ENCODE measurements at regions not wholly inside any gene's neighbourhood (a gene's known extent, or its start where the extent isn't known, plus 50 kb on each side); places are given as distances from the start of the nearest gene placed in this dataset.

DNA sequence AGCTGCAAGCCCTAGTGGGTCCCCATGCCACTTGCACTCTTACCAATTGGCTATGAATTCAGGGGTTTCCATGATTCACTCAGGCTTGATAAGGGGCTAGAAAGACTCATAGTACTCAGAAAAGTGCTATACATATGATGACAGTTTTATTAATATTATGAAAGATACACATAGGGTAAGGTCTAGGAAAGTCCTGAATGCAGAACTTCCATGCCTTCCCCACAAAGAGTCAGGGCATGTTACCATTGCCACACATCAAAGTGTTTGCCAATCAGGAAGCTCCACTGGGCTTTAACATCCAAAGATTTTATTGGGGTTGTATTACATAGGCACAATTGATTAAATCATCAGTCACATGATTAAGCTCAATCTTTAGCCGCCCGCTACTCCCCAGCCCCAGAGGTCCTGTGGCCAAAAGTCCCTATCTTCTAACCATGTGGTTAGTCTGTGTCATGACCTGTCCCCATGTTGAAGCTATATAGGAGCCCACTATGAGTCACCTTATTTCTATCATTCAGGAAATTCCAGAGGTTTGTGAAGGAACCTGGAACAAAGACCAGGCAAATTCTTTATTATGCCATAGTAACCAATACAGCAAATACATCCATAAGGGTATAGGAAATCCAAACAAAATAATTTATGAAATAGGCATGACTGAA, 635.6 kb downstream of the STPG2 start:
- no peak for FAIRE-seq
- no peak overlapping the region for H3K4me3 ChIP-seq (ENCODE audit: insufficient read depth, low read depth, low read length)
- no peak overlapping the region for H3K4me3 Mint-ChIP-seq (ENCODE audit: unreplicated experiment)
- H3K9ac ChIP-seq (ENCODE audit: low read length) = no peak overlapping the region
- H3K4me1 Mint-ChIP-seq (ENCODE audit: low read depth, unreplicated experiment) = peaks cover 6% of the 10 kb centered on the region
- no peaks in the 10 kb centered on the region for H4K20me1 ChIP-seq (ENCODE audit: insufficient read depth, low read length)
- H3K36me3 Mint-ChIP-seq (ENCODE audit: low read depth, unreplicated experiment) = no peaks in the 10 kb centered on the region
- no peaks in the 10 kb centered on the region for H3K27me3 ChIP-seq (ENCODE audit: insufficient read depth, low read length)
- no peaks in the 10 kb centered on the region for H3K79me2 ChIP-seq (ENCODE audit: insufficient read depth, low read length)
- TF ChIP-seq EZH2 (IDR thresholded peaks at IDR 0.05; ENCODE audit: insufficient read depth, low read length) = no peak
- TF ChIP-seq, protein P1, sequence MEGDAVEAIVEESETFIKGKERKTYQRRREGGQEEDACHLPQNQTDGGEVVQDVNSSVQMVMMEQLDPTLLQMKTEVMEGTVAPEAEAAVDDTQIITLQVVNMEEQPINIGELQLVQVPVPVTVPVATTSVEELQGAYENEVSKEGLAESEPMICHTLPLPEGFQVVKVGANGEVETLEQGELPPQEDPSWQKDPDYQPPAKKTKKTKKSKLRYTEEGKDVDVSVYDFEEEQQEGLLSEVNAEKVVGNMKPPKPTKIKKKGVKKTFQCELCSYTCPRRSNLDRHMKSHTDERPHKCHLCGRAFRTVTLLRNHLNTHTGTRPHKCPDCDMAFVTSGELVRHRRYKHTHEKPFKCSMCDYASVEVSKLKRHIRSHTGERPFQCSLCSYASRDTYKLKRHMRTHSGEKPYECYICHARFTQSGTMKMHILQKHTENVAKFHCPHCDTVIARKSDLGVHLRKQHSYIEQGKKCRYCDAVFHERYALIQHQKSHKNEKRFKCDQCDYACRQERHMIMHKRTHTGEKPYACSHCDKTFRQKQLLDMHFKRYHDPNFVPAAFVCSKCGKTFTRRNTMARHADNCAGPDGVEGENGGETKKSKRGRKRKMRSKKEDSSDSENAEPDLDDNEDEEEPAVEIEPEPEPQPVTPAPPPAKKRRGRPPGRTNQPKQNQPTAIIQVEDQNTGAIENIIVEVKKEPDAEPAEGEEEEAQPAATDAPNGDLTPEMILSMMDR (IDR thresholded peaks at IDR 0.05; ENCODE audit: insufficient read depth, low read depth, low read length) = no peak
- H2AFZ ChIP-seq (ENCODE audit: low read depth, low read length) = no peak overlapping the region
- no peak overlapping the region for H3K27ac Mint-ChIP-seq (ENCODE audit: unreplicated experiment)
- peak; percentile 22 for DNase-seq (ENCODE audit: low read depth)
- no peak overlapping the region for H3K4me2 ChIP-seq (ENCODE audit: low read length)
- no peaks in the 10 kb centered on the region for H3K27me3 Mint-ChIP-seq (ENCODE audit: low read depth, unreplicated experiment)
- no peaks in the 10 kb centered on the region for H3K9me3 Mint-ChIP-seq (ENCODE audit: unreplicated experiment)
- H3K36me3 ChIP-seq (ENCODE audit: insufficient read depth, low read length) = no peaks in the 10 kb centered on the region
- no peaks in the 10 kb centered on the region for H3K9me3 ChIP-seq (ENCODE audit: insufficient read depth, low read depth, low read length)
- peaks cover 5% of the 10 kb centered on the region for H3K4me1 ChIP-seq (ENCODE audit: insufficient read depth, low read length)
- H3K27ac ChIP-seq (ENCODE audit: low read depth, low read length) = no peak overlapping the region
